Hepatocyte (in vitro differentiated cells): ENCODE measurements at regions not wholly inside any gene's neighbourhood (a gene's known extent, or its start where the extent isn't known, plus 50 kb on each side); places are given as distances from the start of the nearest gene placed in this dataset.

Source experiments
- DNase-seq: peaks from one replicate; pipeline ENCODE4 v3.0.0-alpha.2; 2016; ENCODE audit warnings: low spot score
- H2AFZ ChIP-seq: fragments of 200-600 bp; sonication (generic); 2 replicates; pipeline ENCODE4 v1.6.0; 2016; ENCODE audit warnings: antibody characterized with exemption, mild to moderate bottlenecking
- H3K27ac ChIP-seq: fragments of 200-600 bp; sonication (generic); 2 replicates; pipeline ENCODE4 v1.5.1; 2016; ENCODE audit warnings: mild to moderate bottlenecking
- H3K27me3 ChIP-seq: fragments of 200-600 bp; sonication (generic); 2 replicates; pipeline ENCODE4 v1.6.1; 2016
- H3K36me3 ChIP-seq: fragments of 200-600 bp; sonication (generic); replicated peaks from 2 replicates; pipeline ENCODE4 v1.5.1; 2016; ENCODE audit warnings: low read depth; ENCODE audit not compliant: insufficient read depth
- H3K4me1 ChIP-seq: fragments of 200-600 bp; sonication (generic); 2 replicates; pipeline ENCODE4 v1.5.1; 2016; ENCODE audit warnings: mild to moderate bottlenecking, moderate library complexity; ENCODE audit not compliant: insufficient read depth
- H3K4me2 ChIP-seq: fragments of 200-600 bp; sonication (generic); 2 replicates; pipeline ENCODE4 v1.6.0; 2016
- H3K4me3 ChIP-seq: fragments of 200-600 bp; sonication (generic); 2 replicates; pipeline ENCODE4 v1.5.1; 2016; ENCODE audit warnings: mild to moderate bottlenecking
- H3K79me2 ChIP-seq: fragments of 200-600 bp; sonication (generic); 2 replicates; pipeline ENCODE4 v1.6.0; 2017; ENCODE audit warnings: mild to moderate bottlenecking
- H3K9me2 ChIP-seq: fragments of 200-600 bp; sonication (generic); replicated peaks from 2 replicates; pipeline ENCODE4 v1.6.0; 2017; ENCODE audit warnings: mild to moderate bottlenecking; ENCODE audit not compliant: insufficient read depth
- H3K9me3 ChIP-seq: fragments of 200-600 bp; sonication (generic); 2 replicates; pipeline ENCODE4 v1.5.1; 2016; ENCODE audit warnings: low read depth, mild to moderate bottlenecking
- H4K20me1 ChIP-seq: fragments of 200-600 bp; sonication (generic); 2 replicates; pipeline ENCODE4 v1.6.0; 2016; ENCODE audit warnings: mild to moderate bottlenecking; ENCODE audit not compliant: insufficient read depth, poor library complexity, severe bottlenecking
- CTCF ChIP-seq: fragments of 200-600 bp; sonication (generic); IDR thresholded peaks from 2 replicates; pipeline ENCODE4 v1.5.1; 2016; ENCODE audit warnings: antibody characterized with exemption, mild to moderate bottlenecking; ENCODE audit not compliant: poor library complexity
- EZH2 ChIP-seq: fragments of 200-600 bp; sonication (generic); IDR thresholded peaks from 2 replicates; pipeline ENCODE4 v1.6.1; 2016; ENCODE audit warnings: antibody characterized with exemption, mild to moderate bottlenecking, borderline replicate concordance
- EZH2phosphoT487 ChIP-seq: fragments of 200-600 bp; sonication (generic); IDR thresholded peaks from one replicate; pipeline ENCODE4 v1.6.1; 2018; ENCODE audit warnings: antibody characterized with exemption, mild to moderate bottlenecking, low read depth, moderate library complexity; ENCODE audit not compliant: unreplicated experiment, severe bottlenecking
- WGBS: methylation state at CpG from one replicate; pipeline ENCODE4 v1.1.6; 2016; ENCODE audit warnings: low lambda C conversion rate; ENCODE audit errors: missing lambda C conversion rate; 5-methylcytosine and 5-hydroxymethylcytosine counted together

- no peak overlapping the region for H3K4me3 ChIP-seq
- no peaks in the 10 kb centered on the region for H3K27me3 ChIP-seq
- H4K20me1 ChIP-seq, result no peaks in the 10 kb centered on the region
- WGBS, result 81% methylated on average over 2 of the region's 2 CpGs
- no peak overlapping the region for H3K27ac ChIP-seq
- H3K9me3 ChIP-seq, result no peaks in the 10 kb centered on the region
- no peak for TF ChIP-seq EZH2
- TF ChIP-seq CTCF, result no peak
- no peak for TF ChIP-seq EZH2phosphoT487
- no peaks in the 10 kb centered on the region for H3K9me2 ChIP-seq
- no peak overlapping the region for H2AFZ ChIP-seq
- no peak overlapping the region for H3K4me2 ChIP-seq
- no peaks in the 10 kb centered on the region for H3K36me3 ChIP-seq
- no peak for DNase-seq
- no peaks in the 10 kb centered on the region for H3K79me2 ChIP-seq
- H3K4me1 ChIP-seq, result no peaks in the 10 kb centered on the region
Measured at GRCh38 chr2:117738991-117739839, 75.3 kb upstream of the DDX18 start.

- H3K4me1 ChIP-seq, result no peaks in the 10 kb centered on the region
- H3K4me3 ChIP-seq, result no peak overlapping the region
- WGBS, result 63% methylated on average over 5 of the region's 5 CpGs
- no peaks in the 10 kb centered on the region for H3K9me2 ChIP-seq
- no peak overlapping the region for H3K27ac ChIP-seq
- H3K9me3 ChIP-seq, result no peaks in the 10 kb centered on the region
- H3K36me3 ChIP-seq, result no peaks in the 10 kb centered on the region
- TF ChIP-seq EZH2phosphoT487, result no peak
- no peak for TF ChIP-seq EZH2
- no peak for TF ChIP-seq CTCF
- H4K20me1 ChIP-seq, result no peaks in the 10 kb centered on the region
- no peaks in the 10 kb centered on the region for H3K79me2 ChIP-seq
- no peak for DNase-seq
- H2AFZ ChIP-seq, result no peak overlapping the region
- no peak overlapping the region for H3K4me2 ChIP-seq
- H3K27me3 ChIP-seq, result no peaks in the 10 kb centered on the region
Measured at GRCh38 chr2:117745537-117745936, 69.0 kb upstream of the DDX18 start.

- TF ChIP-seq EZH2 (no peak), CTCF (no peak), EZH2phosphoT487 (no peak)
- no peaks in the 10 kb centered on the region for H3K79me2 ChIP-seq
- WGBS, result 27% methylated on average over 2 of the region's 2 CpGs
- no peaks in the 10 kb centered on the region for H3K36me3 ChIP-seq
- no peak for DNase-seq
- no peaks in the 10 kb centered on the region for H3K9me3 ChIP-seq
- no peak overlapping the region for H3K27ac ChIP-seq
- no peak overlapping the region for H3K4me3 ChIP-seq
- no peaks in the 10 kb centered on the region for H3K4me1 ChIP-seq
- H3K9me2 ChIP-seq, result no peaks in the 10 kb centered on the region
- H3K27me3 ChIP-seq, result no peaks in the 10 kb centered on the region
- no peak overlapping the region for H3K4me2 ChIP-seq
- no peak overlapping the region for H2AFZ ChIP-seq
- H4K20me1 ChIP-seq, result no peaks in the 10 kb centered on the region
Measured at GRCh38 chr2:117755768-117756167, 58.7 kb upstream of the DDX18 start.
